ENCODE measurements at regions not wholly inside any gene's neighbourhood (a gene's known extent, or its start where the extent isn't known, plus 50 kb on each side); places are given as distances from the start of the nearest gene placed in this dataset.
"Not testable (repeated sequence)": the region's sequence is repeated elsewhere in the genome, so short reads cannot be mapped to it uniquely, and the experiment has no call there.

- no peak for DNase-seq (ENCODE audit: extremely low read depth, low read depth)
- TF ChIP-seq, protein P1, sequence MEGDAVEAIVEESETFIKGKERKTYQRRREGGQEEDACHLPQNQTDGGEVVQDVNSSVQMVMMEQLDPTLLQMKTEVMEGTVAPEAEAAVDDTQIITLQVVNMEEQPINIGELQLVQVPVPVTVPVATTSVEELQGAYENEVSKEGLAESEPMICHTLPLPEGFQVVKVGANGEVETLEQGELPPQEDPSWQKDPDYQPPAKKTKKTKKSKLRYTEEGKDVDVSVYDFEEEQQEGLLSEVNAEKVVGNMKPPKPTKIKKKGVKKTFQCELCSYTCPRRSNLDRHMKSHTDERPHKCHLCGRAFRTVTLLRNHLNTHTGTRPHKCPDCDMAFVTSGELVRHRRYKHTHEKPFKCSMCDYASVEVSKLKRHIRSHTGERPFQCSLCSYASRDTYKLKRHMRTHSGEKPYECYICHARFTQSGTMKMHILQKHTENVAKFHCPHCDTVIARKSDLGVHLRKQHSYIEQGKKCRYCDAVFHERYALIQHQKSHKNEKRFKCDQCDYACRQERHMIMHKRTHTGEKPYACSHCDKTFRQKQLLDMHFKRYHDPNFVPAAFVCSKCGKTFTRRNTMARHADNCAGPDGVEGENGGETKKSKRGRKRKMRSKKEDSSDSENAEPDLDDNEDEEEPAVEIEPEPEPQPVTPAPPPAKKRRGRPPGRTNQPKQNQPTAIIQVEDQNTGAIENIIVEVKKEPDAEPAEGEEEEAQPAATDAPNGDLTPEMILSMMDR (IDR thresholded peaks at IDR 0.05; ENCODE audit: low read depth, low read length, missing control alignments), result no peak
- H3K4me3 ChIP-seq (replicated peaks; ENCODE audit: low read depth, low read length), result no peak overlapping the region
These were observed 260.6 kb downstream of the TPBG start for GRCh38 chr6:82624251-82624650.

GRCh38 chr6:82626946-82627345 lies 263.3 kb downstream of the TPBG start:
- not testable (repeated sequence) for DNase-seq (ENCODE audit: extremely low read depth, low read depth); H3K4me3 ChIP-seq (replicated peaks; ENCODE audit: low read depth, low read length)

DNA sequence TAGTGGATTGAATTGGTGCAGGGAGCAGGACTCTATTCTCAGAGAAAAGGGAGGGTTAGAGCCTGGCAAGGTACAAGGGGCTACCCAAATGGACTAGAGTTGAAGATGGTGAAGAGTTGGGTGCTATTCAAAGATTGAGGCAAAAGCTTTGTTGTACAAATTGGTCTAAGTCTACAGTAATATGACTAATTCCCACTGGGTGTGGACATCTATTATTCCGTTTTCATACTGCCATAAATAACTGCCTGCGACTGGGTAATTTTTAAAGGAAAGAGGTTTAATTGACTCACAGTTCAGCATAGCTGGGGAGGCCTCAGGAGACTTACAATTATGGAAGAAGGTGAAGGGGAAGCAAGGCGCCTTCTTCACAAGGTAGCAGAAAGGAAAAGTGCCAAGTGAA lies 266.3 kb downstream of the TPBG start:
- no peak for DNase-seq (ENCODE audit: extremely low read depth, low read depth)
- no peak overlapping the region for H3K4me3 ChIP-seq (replicated peaks; ENCODE audit: low read depth, low read length)
- TF ChIP-seq, protein P1 (IDR thresholded peaks at IDR 0.05; ENCODE audit: low read depth, low read length, missing control alignments), result no peak

GRCh38 chr6:82641677-82642076 lies 278.1 kb downstream of the TPBG start:
- TF ChIP-seq, protein P1 (IDR thresholded peaks at IDR 0.05; ENCODE audit: low read depth, low read length, missing control alignments), result no peak
- H3K4me3 ChIP-seq (replicated peaks; ENCODE audit: low read depth, low read length), result no peak overlapping the region
- DNase-seq (ENCODE audit: extremely low read depth, low read depth), result no peak

DNA sequence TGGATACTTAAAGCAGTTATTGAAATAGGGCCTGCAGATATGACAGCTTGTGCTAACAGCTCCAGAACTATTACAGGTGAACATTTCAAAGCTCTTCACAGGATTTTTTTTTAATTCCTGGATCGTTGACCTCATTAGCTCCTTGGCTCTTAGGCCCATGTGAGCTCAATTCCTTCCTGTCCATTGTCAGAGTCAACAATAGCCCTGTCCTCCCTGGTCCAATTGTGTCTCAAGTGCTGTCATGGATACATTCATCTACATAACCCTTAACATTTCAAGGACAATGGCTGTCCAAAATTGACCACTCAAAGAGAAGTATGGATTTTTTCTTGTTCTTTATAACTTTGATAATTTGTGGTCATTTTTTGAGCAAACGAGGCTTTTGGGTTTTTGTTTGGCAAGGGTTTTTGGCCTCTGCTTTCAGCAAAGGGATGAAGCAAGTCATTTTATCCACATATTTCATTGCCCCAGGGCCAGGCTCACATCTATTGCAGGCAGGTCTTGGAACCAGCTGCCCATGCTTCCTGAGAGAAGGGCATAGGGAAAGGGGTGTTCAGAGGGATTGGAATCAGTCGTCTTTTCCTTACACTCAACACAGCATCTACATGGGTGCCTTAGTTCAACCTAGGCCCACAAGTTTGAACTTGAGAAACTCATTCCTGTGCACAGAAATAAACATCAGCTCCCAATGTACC lies 282.1 kb downstream of the TPBG start:
- no peak overlapping the region for H3K4me3 ChIP-seq (replicated peaks; ENCODE audit: low read depth, low read length)
- TF ChIP-seq, protein P1 (IDR thresholded peaks at IDR 0.05; ENCODE audit: low read depth, low read length, missing control alignments), result no peak
- no peak for DNase-seq (ENCODE audit: extremely low read depth, low read depth)

GRCh38 chr6:82646231-82646615 lies 282.6 kb downstream of the TPBG start:
- H3K4me3 ChIP-seq (replicated peaks; ENCODE audit: low read depth, low read length), result no peak overlapping the region
- TF ChIP-seq, protein P1 (IDR thresholded peaks at IDR 0.05; ENCODE audit: low read depth, low read length, missing control alignments), result no peak
- DNase-seq (ENCODE audit: extremely low read depth, low read depth), result no peak

DNA sequence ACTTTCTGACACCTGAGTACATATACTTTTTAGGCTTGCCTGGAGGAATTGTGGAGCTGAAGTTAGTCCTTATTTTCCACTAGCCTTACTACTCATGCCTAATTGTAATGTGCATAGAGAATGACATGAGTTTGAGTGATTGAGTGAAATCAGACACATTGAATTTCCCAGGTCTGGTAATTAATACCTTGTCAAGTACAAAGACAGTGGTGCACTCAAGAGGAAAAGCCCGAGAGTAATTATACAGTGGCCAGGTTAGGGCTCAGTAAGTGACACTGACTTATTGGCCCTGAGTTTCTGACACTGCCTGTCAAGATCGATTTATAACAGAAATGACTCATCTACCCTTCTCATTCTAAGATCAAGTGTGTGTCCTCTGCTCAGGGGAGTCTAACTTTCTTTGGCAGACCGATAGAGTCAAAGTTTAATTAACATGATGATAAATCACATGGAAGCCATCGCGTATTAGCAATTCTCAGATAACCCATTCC lies 288.3 kb downstream of the TPBG start:
- TF ChIP-seq, protein P1 (IDR thresholded peaks at IDR 0.05; ENCODE audit: low read depth, low read length, missing control alignments), result no peak
- no peak for DNase-seq (ENCODE audit: extremely low read depth, low read depth)
- H3K4me3 ChIP-seq (replicated peaks; ENCODE audit: low read depth, low read length), result no peak overlapping the region

All from HFF-Myc (cell line).